Activated CD8-positive, alpha-beta T cell treated with anti-CD3 and anti-CD28 coated beads for 36 hours (primary cell): ENCODE measurements at regions not wholly inside any gene's neighbourhood (a gene's known extent, or its start where the extent isn't known, plus 50 kb on each side); places are given as distances from the start of the nearest gene placed in this dataset.
"Not testable (repeated sequence)": the region's sequence is repeated elsewhere in the genome, so short reads cannot be mapped to it uniquely, and the experiment has no call there.

Source experiments
- ATAC-seq: fragments of 200-7000 bp; cut with Tn5 transposase; one replicate; pipeline ENCODE4 v1.10.0; 2021; ENCODE audit warnings: mild to moderate bottlenecking, moderate library complexity
- CTCF ChIA-PET: fragments of 350-600 bp; sonication (Branson Sonifier 250); formaldehyde crosslinking; loops from one replicate; lab custom pipeline; 2021; ENCODE audit warnings: antibody characterized with exemption; lab: Charles Lee
- POLR2A ChIA-PET: fragments of 350-600 bp; sonication (Branson Sonifier 250); formaldehyde crosslinking; loops from one replicate; lab custom pipeline; 2021; ENCODE audit warnings: antibody characterized with exemption; lab: Charles Lee
- DNase-seq: peaks from one replicate; pipeline ENCODE4 v3.0.0-alpha.2; 2020
- H3K27ac Mint-ChIP-seq: one replicate; pipeline ENCODE4 v1.8.0; 2021; ENCODE audit warnings: mild to moderate bottlenecking, mixed read lengths
- H3K27me3 Mint-ChIP-seq: one replicate; pipeline ENCODE4 v1.8.0; 2021; ENCODE audit warnings: mixed read lengths
- H3K36me3 Mint-ChIP-seq: one replicate; pipeline ENCODE4 v1.8.0; 2021; ENCODE audit warnings: low read depth, mixed read lengths
- H3K4me1 Mint-ChIP-seq: one replicate; pipeline ENCODE4 v1.8.0; 2021; ENCODE audit warnings: low read depth, mixed read lengths
- H3K4me3 Mint-ChIP-seq: one replicate; pipeline ENCODE4 v1.8.0; 2021; ENCODE audit warnings: mild to moderate bottlenecking, moderate library complexity, mixed read lengths
- H3K9me3 Mint-ChIP-seq: one replicate; pipeline ENCODE4 v1.8.0; 2021; ENCODE audit warnings: mixed read lengths
- CTCF ChIP-seq: fragments of 200-600 bp; IDR thresholded peaks from one replicate; pipeline ENCODE4 v1.8.0; 2022; ENCODE audit warnings: antibody characterized with exemption, mild to moderate bottlenecking
- intact Hi-C: fragments of 100-400 bp; cut with micrococcal nuclease; formaldehyde crosslinking; loops from one replicate; pipeline ENCODE4 v1.10.0; 2022

- DNase-seq (no peak), ATAC-seq (no peak)
- Mint-ChIP-seq H3K9me3 (no peaks in the 10 kb centered on the region), H3K27me3 (no peaks in the 10 kb centered on the region), H3K27ac (no peak overlapping the region), H3K4me3 (no peak overlapping the region), H3K4me1 (no peaks in the 10 kb centered on the region), H3K36me3 (no peaks in the 10 kb centered on the region)
- intact Hi-C loops, result no loop called here
- no peak for TF ChIP-seq CTCF
- POLR2A ChIA-PET, result no interaction called here
- CTCF ChIA-PET, result no interaction called here
Observed at GRCh38 chrX:110915570-110915969, 120.0 kb upstream of the CHRDL1 start.

GRCh38 chrX:110915111-110915510 lies 119.5 kb upstream of the CHRDL1 start:
- Mint-ChIP-seq H3K9me3 (no peaks in the 10 kb centered on the region), H3K36me3 (no peaks in the 10 kb centered on the region), H3K27me3 (no peaks in the 10 kb centered on the region), H3K4me1 (no peaks in the 10 kb centered on the region), H3K27ac (no peak overlapping the region), H3K4me3 (no peak overlapping the region)
- intact Hi-C loops, result no loop called here
- ChIA-PET CTCF (no interaction called here), POLR2A (no interaction called here)
- no peak for DNase-seq
- no peak for ATAC-seq
- no peak for TF ChIP-seq CTCF

- no peaks in the 10 kb centered on the region for H3K4me1 Mint-ChIP-seq
- ChIA-PET CTCF (no interaction called here), POLR2A (no interaction called here)
- no peaks in the 10 kb centered on the region for H3K36me3 Mint-ChIP-seq
- no peak overlapping the region for H3K27ac Mint-ChIP-seq
- no peak overlapping the region for H3K4me3 Mint-ChIP-seq
- DNase-seq (no peak), ATAC-seq (no peak)
- no peak for TF ChIP-seq CTCF
- H3K9me3 Mint-ChIP-seq, result no peaks in the 10 kb centered on the region
- intact Hi-C loops, result no loop called here
- H3K27me3 Mint-ChIP-seq, result no peaks in the 10 kb centered on the region
Observed at GRCh38 chrX:110914281-110914680, 118.7 kb upstream of the CHRDL1 start.

- H3K4me1 Mint-ChIP-seq, H3K27ac Mint-ChIP-seq, ATAC-seq, CTCF ChIA-PET, H3K36me3 Mint-ChIP-seq, intact Hi-C loops, H3K4me3 Mint-ChIP-seq, DNase-seq, H3K27me3 Mint-ChIP-seq, POLR2A ChIA-PET, H3K9me3 Mint-ChIP-seq: not testable (repeated sequence)
Observed at GRCh38 chrX:110904747-110905146, 109.1 kb upstream of the CHRDL1 start.

GRCh38 chrX:110881971-110882370 lies 86.4 kb upstream of the CHRDL1 start:
- ATAC-seq (no peak), DNase-seq (no peak)
- Mint-ChIP-seq H3K9me3 (peaks cover 11% of the 10 kb centered on the region), H3K27me3 (no peaks in the 10 kb centered on the region), H3K27ac (no peak overlapping the region), H3K4me1 (no peaks in the 10 kb centered on the region), H3K36me3 (no peaks in the 10 kb centered on the region), H3K4me3 (no peak overlapping the region)
- intact Hi-C loops, result no loop called here
- CTCF ChIA-PET, result no interaction called here
- no peak for TF ChIP-seq CTCF
- POLR2A ChIA-PET, result no interaction called here

GRCh38 chrX:110877326-110877725 lies 81.7 kb upstream of the CHRDL1 start:
- ATAC-seq (no peak), DNase-seq (no peak)
- H3K27me3 Mint-ChIP-seq, result no peaks in the 10 kb centered on the region
- H3K27ac Mint-ChIP-seq, result no peak overlapping the region
- intact Hi-C loops, result no loop called here
- TF ChIP-seq CTCF, result no peak
- POLR2A ChIA-PET, result no interaction called here
- no peaks in the 10 kb centered on the region for H3K36me3 Mint-ChIP-seq
- H3K4me3 Mint-ChIP-seq, result no peak overlapping the region
- no peaks in the 10 kb centered on the region for H3K4me1 Mint-ChIP-seq
- CTCF ChIA-PET, result no interaction called here
- peaks cover 8% of the 10 kb centered on the region for H3K9me3 Mint-ChIP-seq
